K562 (cell line): ENCODE measurements at regions not wholly inside any gene's neighbourhood (a gene's known extent, or its start where the extent isn't known, plus 50 kb on each side); places are given as distances from the start of the nearest gene placed in this dataset.

Experiments
- ARID1B ChIP-seq: fragments of 450-650 bp; IDR thresholded peaks from 2 replicates; pipeline ENCODE4 v1.6.1; 2016; ENCODE audit warnings: antibody characterized with exemption, mild to moderate bottlenecking, inconsistent platforms
- CC2D1A ChIP-seq: fragments of 450-650 bp; IDR thresholded peaks from 2 replicates; pipeline ENCODE4 v1.6.1; 2017; ENCODE audit warnings: mild to moderate bottlenecking
- CCNT2 ChIP-seq: IDR thresholded peaks from 2 replicates; pipeline ENCODE4 v1.6.1; 2011; ENCODE audit warnings: borderline replicate concordance, low read depth, mild to moderate bottlenecking, moderate library complexity, mixed read lengths, low read length; ENCODE audit not compliant: insufficient read length; ENCODE audit errors: extremely low read depth
- CTCF ChIP-seq, 3 experiments: IDR thresholded peaks in 2 of 3; conservative IDR thresholded peaks in 1 of 3; 2 replicates each; pipeline ENCODE4 v1.5.1; 2011 to 2012; ENCODE audit warnings: low read length in 3 of 3, mild to moderate bottlenecking in 3 of 3, control low read depth in 2 of 3, improper control_type of control experiment in 1 of 3, inconsistent platforms in 1 of 3, low read depth in 1 of 3, mixed read lengths in 1 of 3, moderate library complexity in 1 of 3; ENCODE audit not compliant: insufficient read depth in 2 of 3
- DPF2 ChIP-seq: fragments of 450-650 bp; IDR thresholded peaks from 2 replicates; pipeline ENCODE4 v1.6.1; 2016
- EP300 ChIP-seq: IDR thresholded peaks from 2 replicates; pipeline ENCODE4 v1.6.1; 2012; ENCODE audit warnings: low read length, improper control_type of control experiment
- JUND ChIP-seq, 2 experiments: IDR thresholded peaks; 2 replicates in 1 of 2; 3 replicates in 1 of 2; pipeline ENCODE4 v1.6.1; 2011; ENCODE audit warnings: borderline replicate concordance in 2 of 2, low read depth in 2 of 2, low read length in 2 of 2, improper control_type of control experiment in 1 of 2, missing biosample characterization in 1 of 2, missing genetic modification characterization in 1 of 2, missing genetic modification reagents in 1 of 2
- L3MBTL2 ChIP-seq: fragments of 450-650 bp; IDR thresholded peaks from 2 replicates; pipeline ENCODE4 v1.6.1; 2016; ENCODE audit warnings: mild to moderate bottlenecking, moderate library complexity
- MAFG ChIP-seq: fragments of 450-650 bp; conservative IDR thresholded peaks from 2 replicates; pipeline ENCODE4 v1.6.1; 2016; ENCODE audit warnings: missing genetic modification characterization, missing compliant biosample characterization
- MEIS2 ChIP-seq: fragments of 450-650 bp; IDR thresholded peaks from 2 replicates; pipeline ENCODE4 v1.6.1; 2014; ENCODE audit warnings: mild to moderate bottlenecking; ENCODE audit not compliant: partially characterized antibody
- PKNOX1 ChIP-seq: fragments of 450-650 bp; IDR thresholded peaks from 2 replicates; pipeline ENCODE4 v1.6.1; 2016
- PML ChIP-seq: IDR thresholded peaks from 2 replicates; pipeline ENCODE4 v1.6.1; 2012; ENCODE audit warnings: low read length, inconsistent platforms
- RNF2 ChIP-seq: sonication (generic); IDR thresholded peaks from 2 replicates; pipeline ENCODE4 v1.6.1; 2016
- SMARCE1 ChIP-seq: fragments of 450-650 bp; IDR thresholded peaks from 2 replicates; pipeline ENCODE4 v1.7.1; 2016; ENCODE audit warnings: mild to moderate bottlenecking
- SOX6 ChIP-seq: fragments of 450-650 bp; IDR thresholded peaks from 2 replicates; pipeline ENCODE4 v1.6.1; 2014; ENCODE audit warnings: mild to moderate bottlenecking
- TCF3 ChIP-seq: sonication (generic); formaldehyde crosslinking; IDR thresholded peaks from 2 replicates; pipeline ENCODE4 v1.4.0; 2020; ENCODE audit warnings: mild to moderate bottlenecking, missing genetic modification reagents
- USF1 ChIP-seq: sonication (generic); formaldehyde crosslinking; IDR thresholded peaks from 2 replicates; pipeline ENCODE4 v1.9.0; 2022; ENCODE audit warnings: mild to moderate bottlenecking, missing genetic modification reagents
- USF2 ChIP-seq: sonication (generic); formaldehyde crosslinking; IDR thresholded peaks from 2 replicates; pipeline ENCODE4 v1.5.0; 2020; ENCODE audit warnings: missing genetic modification reagents
- VEZF1 ChIP-seq: fragments of 200-800 bp; sonication (Bioruptor generic); IDR thresholded peaks from 2 replicates; pipeline ENCODE4 v1.6.1; 2017; ENCODE audit warnings: missing genetic modification characterization, missing compliant biosample characterization
- ZNF766 ChIP-seq: fragments of 200-800 bp; sonication (Bioruptor generic); conservative IDR thresholded peaks from 2 replicates; pipeline ENCODE4 v1.6.1; 2016; ENCODE audit warnings: missing genetic modification characterization, missing compliant biosample characterization

- peak; percentile 27 for TF ChIP-seq VEZF1 (CRISPR knock-in tag)
- TF ChIP-seq RNF2, result 0 out of 2 replicates have a peak, but pooled peaks have one; percentile 30
- TF ChIP-seq TCF3, result peak; percentile 56
- peak; percentile 40; the same call in 1 of the 2 replicates for TF ChIP-seq SMARCE1
- TF ChIP-seq PML, result no peak
- TF ChIP-seq EP300, result peak; percentile 72
- TF ChIP-seq DPF2, result peak; percentile 46
- peak; percentile 80 for TF ChIP-seq USF1 (CRISPR knock-in tag)
- peak; percentile 55 for TF ChIP-seq CTCF (IDR thresholded peaks at IDR 0.05 in 2 of 3, conservative IDR thresholded peaks at IDR 0.05 in 1 of 3; ENCODE audit: insufficient read depth in 2 of 3, low read depth in 1 of 3, low read length in 3 of 3)
- peak; percentile 31; the same call in 1 of the 2 replicates for TF ChIP-seq SOX6
- peak; percentile 33; the same call in 1 of the 2 replicates for TF ChIP-seq JUND (IDR thresholded peaks at IDR 0.05; ENCODE audit: borderline replicate concordance, low read depth, low read length)
- no peak for TF ChIP-seq JUND (tag; IDR thresholded peaks at IDR 0.05; ENCODE audit: borderline replicate concordance, low read depth, low read length)
- TF ChIP-seq ZNF766, result no peak
- TF ChIP-seq CC2D1A, result no peak
- peak; percentile 38 for TF ChIP-seq MEIS2
- TF ChIP-seq MAFG, result peak; percentile 43
- 0 out of 2 replicates have a peak, but pooled peaks have one; percentile 35 for TF ChIP-seq L3MBTL2
- TF ChIP-seq USF2 (CRISPR knock-in tag), result peak; percentile 84
- TF ChIP-seq CCNT2, result peak; percentile 50
- TF ChIP-seq PKNOX1, result peak; percentile 67; the same call in 1 of the 2 replicates
- TF ChIP-seq ARID1B, result peak; percentile 81
These were observed 224.2 kb downstream of the STIM2 start (continued) for GRCh38 chr4:27084685-27085361.
